ENCODE measurements at regions not wholly inside any gene's neighbourhood (a gene's known extent, or its start where the extent isn't known, plus 50 kb on each side); places are given as distances from the start of the nearest gene placed in this dataset.
A peak's percentile ranks its signal among the peaks of the same experiment; 100 is the strongest.
"Not testable (repeated sequence)": the region's sequence is repeated elsewhere in the genome, so short reads cannot be mapped to it uniquely, and the experiment has no call there.

GRCh38 chr3:125915437-125915787 lies 53.6 kb upstream of the ROPN1B start:
- peak overlapping the region; percentile 4 for H3K9ac ChIP-seq (ENCODE audit: low read depth, low read length, poor library complexity)
- not testable (repeated sequence) for H2BK15ac ChIP-seq (ENCODE audit: low read length); H3K4ac ChIP-seq (ENCODE audit: low read length); H3K27me3 ChIP-seq (ENCODE audit: control insufficient read depth in 3 of 3, insufficient read depth in 3 of 3, low read depth in 1 of 3, low read length in 3 of 3); H3K4me1 ChIP-seq (ENCODE audit: control insufficient read depth in 2 of 2, insufficient read depth in 1 of 2, low read depth in 1 of 2, low read length in 2 of 2); H3K9me3 ChIP-seq (replicated peaks in 1 of 2; ENCODE audit: control insufficient read depth in 2 of 2, insufficient read depth in 1 of 2, low read depth in 1 of 2, low read length in 2 of 2); H2AK5ac ChIP-seq (ENCODE audit: low read depth, low read length); H3K79me1 ChIP-seq (ENCODE audit: low read depth, low read length); H3K18ac ChIP-seq (ENCODE audit: low read length); H2BK5ac ChIP-seq (ENCODE audit: low read length); H2BK12ac ChIP-seq (ENCODE audit: low read length); H4K91ac ChIP-seq (ENCODE audit: low read depth, low read length, poor library complexity); H4K8ac ChIP-seq (ENCODE audit: low read depth, low read length); H3K14ac ChIP-seq (ENCODE audit: low read length); H3K23ac ChIP-seq (ENCODE audit: low read depth, low read length, poor library complexity); H3K27ac ChIP-seq (replicated peaks; ENCODE audit: low read length); H3K36me3 ChIP-seq (replicated peaks in 1 of 2; ENCODE audit: control insufficient read depth in 2 of 2, insufficient read depth in 2 of 2, low read length in 2 of 2); H2BK120ac ChIP-seq (ENCODE audit: low read depth, low read length)
- no CpG with 5 or more reads among the region's 30 CpGs for WGBS, 2 donors (ENCODE audit: extremely low coverage in 2 of 2, insufficient read length in 2 of 2, insufficient replicate concordance in 1 of 2)
- peak; percentile 50 for DNase-seq (ENCODE audit: low spot score)
- peak overlapping the region; percentile 82 for H3K4me3 ChIP-seq (ENCODE audit: low read length in 2 of 2)
- H2AFZ ChIP-seq (ENCODE audit: low read length): peak overlapping the region; percentile 89
- H3K4me2 ChIP-seq (ENCODE audit: insufficient read depth, low read length, poor library complexity, severe bottlenecking): peak overlapping the region; percentile 66

GRCh38 chr3:125915792-125916375 lies 53.1 kb upstream of the ROPN1B start:
- H3K9me3 ChIP-seq (replicated peaks in 1 of 2; ENCODE audit: control insufficient read depth in 2 of 2, insufficient read depth in 1 of 2, low read depth in 1 of 2, low read length in 2 of 2); H3K23ac ChIP-seq (ENCODE audit: low read depth, low read length, poor library complexity); H3K9ac ChIP-seq (ENCODE audit: low read depth, low read length, poor library complexity); H3K4me1 ChIP-seq (ENCODE audit: control insufficient read depth in 2 of 2, insufficient read depth in 1 of 2, low read depth in 1 of 2, low read length in 2 of 2); H2BK15ac ChIP-seq (ENCODE audit: low read length); H2AK5ac ChIP-seq (ENCODE audit: low read depth, low read length); H3K14ac ChIP-seq (ENCODE audit: low read length); H3K4ac ChIP-seq (ENCODE audit: low read length); H3K79me1 ChIP-seq (ENCODE audit: low read depth, low read length); H4K91ac ChIP-seq (ENCODE audit: low read depth, low read length, poor library complexity); H3K27ac ChIP-seq (replicated peaks; ENCODE audit: low read length); H2BK120ac ChIP-seq (ENCODE audit: low read depth, low read length); H3K36me3 ChIP-seq (replicated peaks in 1 of 2; ENCODE audit: control insufficient read depth in 2 of 2, insufficient read depth in 2 of 2, low read length in 2 of 2); H2BK5ac ChIP-seq (ENCODE audit: low read length); H2BK12ac ChIP-seq (ENCODE audit: low read length); H4K8ac ChIP-seq (ENCODE audit: low read depth, low read length); H3K27me3 ChIP-seq (ENCODE audit: control insufficient read depth in 3 of 3, insufficient read depth in 3 of 3, low read depth in 1 of 3, low read length in 3 of 3); H3K18ac ChIP-seq (ENCODE audit: low read length): not testable (repeated sequence)
- WGBS, 2 donors (ENCODE audit: extremely low coverage in 2 of 2, insufficient read length in 2 of 2, insufficient replicate concordance in 1 of 2): no CpG with 5 or more reads among the region's 40 CpGs
- Histone ChIP-seq H3K4me2 (ENCODE audit: insufficient read depth, low read length, poor library complexity, severe bottlenecking) (peak overlapping the region; percentile 66), H3K4me3 (ENCODE audit: low read length in 2 of 2) (peak overlapping the region in 1 of 2 donors; percentile 82), H2AFZ (ENCODE audit: low read length) (peak overlapping the region; percentile 89)
- DNase-seq (ENCODE audit: low spot score): peak; percentile 98

GRCh38 chr3:125916376-125916978 lies 52.5 kb upstream of the ROPN1B start:
- Histone ChIP-seq H3K27me3 (ENCODE audit: control insufficient read depth in 3 of 3, insufficient read depth in 3 of 3, low read depth in 1 of 3, low read length in 3 of 3) (no peaks in the 10 kb centered on the region), H2AFZ (ENCODE audit: low read length) (peak overlapping the region; percentile 98), H3K9me3 (replicated peaks in 1 of 2; ENCODE audit: control insufficient read depth in 2 of 2, insufficient read depth in 1 of 2, low read depth in 1 of 2, low read length in 2 of 2) (no peaks in the 10 kb centered on the region), H3K14ac (ENCODE audit: low read length) (no peak overlapping the region), H2BK5ac (ENCODE audit: low read length) (no peak overlapping the region), H3K4ac (ENCODE audit: low read length) (no peak overlapping the region), H3K23ac (ENCODE audit: low read depth, low read length, poor library complexity) (peak overlapping the region; percentile 55), H2BK15ac (ENCODE audit: low read length) (peak overlapping the region; percentile 64), H2BK120ac (ENCODE audit: low read depth, low read length) (no peak overlapping the region), H3K18ac (ENCODE audit: low read length) (peak overlapping the region; percentile 95), H3K4me1 (ENCODE audit: control insufficient read depth in 2 of 2, insufficient read depth in 1 of 2, low read depth in 1 of 2, low read length in 2 of 2) (peaks cover 0 to 1% of the 10 kb centered on the region in 2 donors), H3K9ac (ENCODE audit: low read depth, low read length, poor library complexity) (peak overlapping the region; percentile 82), H3K4me2 (ENCODE audit: insufficient read depth, low read length, poor library complexity, severe bottlenecking) (peak overlapping the region; percentile 71), H4K91ac (ENCODE audit: low read depth, low read length, poor library complexity) (no peak overlapping the region), H2AK5ac (ENCODE audit: low read depth, low read length) (no peak overlapping the region), H3K79me1 (ENCODE audit: low read depth, low read length) (no peaks in the 10 kb centered on the region), H2BK12ac (ENCODE audit: low read length) (no peak overlapping the region), H3K36me3 (replicated peaks in 1 of 2; ENCODE audit: control insufficient read depth in 2 of 2, insufficient read depth in 2 of 2, low read length in 2 of 2) (no peaks in the 10 kb centered on the region), H4K8ac (ENCODE audit: low read depth, low read length) (no peak overlapping the region), H3K27ac (replicated peaks; ENCODE audit: low read length) (peak overlapping the region; percentile 74), H3K4me3 (ENCODE audit: low read length in 2 of 2) (peak overlapping the region; percentile 82 to 89)
- WGBS, 2 donors (ENCODE audit: extremely low coverage in 2 of 2, insufficient read length in 2 of 2, insufficient replicate concordance in 1 of 2): no CpG with 5 or more reads among the region's 58 CpGs
- peak; percentile 94 for DNase-seq (ENCODE audit: low spot score)

- not testable (repeated sequence) for H3K4me1 ChIP-seq (ENCODE audit: control insufficient read depth in 2 of 2, insufficient read depth in 1 of 2, low read depth in 1 of 2, low read length in 2 of 2); H3K14ac ChIP-seq (ENCODE audit: low read length); H4K8ac ChIP-seq (ENCODE audit: low read depth, low read length); H3K9me3 ChIP-seq (replicated peaks in 1 of 2; ENCODE audit: control insufficient read depth in 2 of 2, insufficient read depth in 1 of 2, low read depth in 1 of 2, low read length in 2 of 2); H2BK12ac ChIP-seq (ENCODE audit: low read length); H4K91ac ChIP-seq (ENCODE audit: low read depth, low read length, poor library complexity); H2BK5ac ChIP-seq (ENCODE audit: low read length); H2AK5ac ChIP-seq (ENCODE audit: low read depth, low read length); H2BK120ac ChIP-seq (ENCODE audit: low read depth, low read length); H3K36me3 ChIP-seq (replicated peaks in 1 of 2; ENCODE audit: control insufficient read depth in 2 of 2, insufficient read depth in 2 of 2, low read length in 2 of 2); H3K27me3 ChIP-seq (ENCODE audit: control insufficient read depth in 3 of 3, insufficient read depth in 3 of 3, low read depth in 1 of 3, low read length in 3 of 3); H3K4ac ChIP-seq (ENCODE audit: low read length); H3K79me1 ChIP-seq (ENCODE audit: low read depth, low read length)
- Histone ChIP-seq H3K18ac (ENCODE audit: low read length) (peak overlapping the region; percentile 95), H2AFZ (ENCODE audit: low read length) (peak overlapping the region; percentile 98), H3K27ac (replicated peaks; ENCODE audit: low read length) (peak overlapping the region; percentile 74), H3K4me2 (ENCODE audit: insufficient read depth, low read length, poor library complexity, severe bottlenecking) (peak overlapping the region; percentile 71), H3K23ac (ENCODE audit: low read depth, low read length, poor library complexity) (peak overlapping the region; percentile 55), H3K4me3 (ENCODE audit: low read length in 2 of 2) (peak overlapping the region; percentile 82 to 89), H3K9ac (ENCODE audit: low read depth, low read length, poor library complexity) (peak overlapping the region; percentile 82), H2BK15ac (ENCODE audit: low read length) (peak overlapping the region; percentile 64)
- no CpG with 5 or more reads among the region's 12 CpGs for WGBS, 2 donors (ENCODE audit: extremely low coverage in 2 of 2, insufficient read length in 2 of 2, insufficient replicate concordance in 1 of 2)
- DNase-seq (ENCODE audit: low spot score): peak; percentile 29
These were observed 51.9 kb upstream of the ROPN1B start for GRCh38 chr3:125917020-125917549.

All from neuronal stem cell (in vitro differentiated cells).